ENCODE measurements at regions not wholly inside any gene's neighbourhood (a gene's known extent, or its start where the extent isn't known, plus 50 kb on each side); places are given as distances from the start of the nearest gene placed in this dataset.

DNA sequence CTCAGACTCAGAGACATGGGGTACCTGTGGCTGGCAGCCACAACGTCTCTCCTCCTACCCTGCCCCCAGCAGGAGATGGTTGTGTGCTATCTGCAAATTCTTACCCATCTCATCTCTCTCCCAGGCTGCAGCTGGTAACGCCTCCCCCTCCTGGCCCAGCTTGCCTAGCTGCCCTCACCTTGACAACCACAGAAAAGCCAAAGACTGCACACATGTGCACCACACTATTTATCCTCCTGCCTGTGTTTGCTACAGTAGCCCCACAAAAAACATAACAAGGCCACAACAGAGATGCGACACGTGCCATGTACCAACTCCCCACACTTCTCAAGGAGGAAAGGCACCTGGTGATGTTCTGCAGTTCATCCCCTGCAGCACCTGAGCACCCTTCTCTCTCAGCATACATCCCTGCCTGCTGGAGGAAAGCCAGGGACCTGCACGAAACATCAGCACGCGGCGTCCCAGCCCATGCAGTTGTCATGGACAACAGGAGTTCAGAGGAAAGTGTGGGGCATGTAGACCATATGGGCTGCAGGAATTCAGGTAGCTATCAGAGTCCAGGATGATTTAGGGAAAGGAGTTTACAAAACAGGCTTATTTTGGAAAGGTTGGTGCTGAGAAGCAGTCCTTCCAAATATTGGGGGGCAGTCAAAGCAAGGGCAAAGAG lies 168.7 kb downstream of the C5orf15 start:
- H3K27ac ChIP-seq, result no peak overlapping the region
- no peak for TF ChIP-seq ZFX (IDR thresholded peaks at IDR 0.05)
- TF ChIP-seq, protein P1, sequence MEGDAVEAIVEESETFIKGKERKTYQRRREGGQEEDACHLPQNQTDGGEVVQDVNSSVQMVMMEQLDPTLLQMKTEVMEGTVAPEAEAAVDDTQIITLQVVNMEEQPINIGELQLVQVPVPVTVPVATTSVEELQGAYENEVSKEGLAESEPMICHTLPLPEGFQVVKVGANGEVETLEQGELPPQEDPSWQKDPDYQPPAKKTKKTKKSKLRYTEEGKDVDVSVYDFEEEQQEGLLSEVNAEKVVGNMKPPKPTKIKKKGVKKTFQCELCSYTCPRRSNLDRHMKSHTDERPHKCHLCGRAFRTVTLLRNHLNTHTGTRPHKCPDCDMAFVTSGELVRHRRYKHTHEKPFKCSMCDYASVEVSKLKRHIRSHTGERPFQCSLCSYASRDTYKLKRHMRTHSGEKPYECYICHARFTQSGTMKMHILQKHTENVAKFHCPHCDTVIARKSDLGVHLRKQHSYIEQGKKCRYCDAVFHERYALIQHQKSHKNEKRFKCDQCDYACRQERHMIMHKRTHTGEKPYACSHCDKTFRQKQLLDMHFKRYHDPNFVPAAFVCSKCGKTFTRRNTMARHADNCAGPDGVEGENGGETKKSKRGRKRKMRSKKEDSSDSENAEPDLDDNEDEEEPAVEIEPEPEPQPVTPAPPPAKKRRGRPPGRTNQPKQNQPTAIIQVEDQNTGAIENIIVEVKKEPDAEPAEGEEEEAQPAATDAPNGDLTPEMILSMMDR (conservative IDR thresholded peaks at IDR 0.05), result no peak

DNA sequence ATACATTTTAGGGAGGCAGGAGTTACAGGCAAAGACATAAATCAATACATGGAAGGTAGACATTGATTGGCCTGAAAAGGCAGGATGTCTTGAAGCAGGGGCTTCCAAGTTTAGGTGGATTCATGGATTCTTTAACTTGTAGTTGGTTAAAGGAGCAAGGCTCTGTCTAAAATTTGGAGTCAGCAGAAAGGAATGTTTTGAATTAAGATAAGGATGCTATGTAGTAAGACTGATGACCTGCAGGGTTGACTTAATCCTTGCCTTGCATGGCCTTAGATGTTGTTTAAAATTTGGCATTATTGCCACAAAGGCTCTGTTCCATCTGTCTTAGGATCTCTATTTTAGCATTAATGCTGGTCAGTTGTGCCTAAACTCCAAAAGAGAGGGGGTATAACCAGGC lies 171.3 kb downstream of the C5orf15 start:
- H3K27ac ChIP-seq, result no peak overlapping the region
- no peak for TF ChIP-seq ZFX (IDR thresholded peaks at IDR 0.05)
- TF ChIP-seq, protein P1 (conservative IDR thresholded peaks at IDR 0.05), result no peak

DNA sequence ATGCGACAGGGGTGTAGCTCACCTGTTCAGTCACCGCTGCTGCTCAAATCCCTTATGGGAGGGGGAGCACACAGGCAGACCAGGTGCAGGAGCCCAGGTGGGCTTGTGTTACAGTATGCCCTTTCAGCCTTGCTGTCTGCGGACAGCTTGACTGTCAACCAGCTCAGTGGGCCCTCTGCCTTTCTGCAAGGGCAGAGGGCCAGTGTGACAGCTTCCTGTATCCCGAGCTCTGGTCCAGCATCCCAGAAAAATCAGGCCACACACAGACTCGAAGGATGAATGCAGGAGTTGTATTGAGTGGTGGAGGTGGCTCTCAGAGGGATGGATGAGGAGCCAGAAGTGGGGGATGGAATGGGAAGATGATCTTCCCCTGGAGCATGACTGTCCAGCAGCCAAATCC lies 172.2 kb downstream of the C5orf15 start:
- H3K27ac ChIP-seq, result no peak overlapping the region
- no peak for TF ChIP-seq ZFX (IDR thresholded peaks at IDR 0.05)

GRCh38 chr5:133794771-133795415 lies 173.5 kb downstream of the C5orf15 start:
- TF ChIP-seq ZFX (IDR thresholded peaks at IDR 0.05), result no peak
- TF ChIP-seq, protein P1 (conservative IDR thresholded peaks at IDR 0.05), result no peak
- H3K27ac ChIP-seq, result no peak overlapping the region

GRCh38 chr5:133793756-133794465 lies 174.5 kb downstream of the C5orf15 start:
- H3K27ac ChIP-seq, result no peak overlapping the region
- TF ChIP-seq ZFX (IDR thresholded peaks at IDR 0.05), result no peak
- TF ChIP-seq, protein P1 (conservative IDR thresholded peaks at IDR 0.05), result no peak

DNA sequence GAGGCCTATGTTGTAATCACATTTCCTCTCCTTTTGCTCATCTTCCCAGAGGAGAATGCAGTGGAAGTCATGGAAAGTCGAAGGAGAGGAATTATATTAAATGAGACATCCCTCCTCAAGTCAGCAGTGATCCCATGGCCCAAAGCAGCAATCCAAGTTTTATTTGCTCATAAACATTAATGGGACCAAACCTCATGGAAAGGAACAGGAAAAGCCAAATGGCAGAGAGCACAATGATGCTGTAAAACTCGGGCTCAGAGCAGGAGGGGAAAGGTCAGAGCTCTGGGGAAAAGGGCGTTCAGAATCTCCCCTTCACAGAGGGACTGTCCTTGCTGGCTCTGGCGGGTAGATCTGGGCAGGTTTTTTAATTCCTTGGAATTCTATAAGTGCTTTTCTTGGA lies 175.8 kb downstream of the C5orf15 start:
- TF ChIP-seq, protein P1 (conservative IDR thresholded peaks at IDR 0.05), result no peak
- no peak for TF ChIP-seq ZFX (IDR thresholded peaks at IDR 0.05)
- no peak overlapping the region for H3K27ac ChIP-seq

DNA sequence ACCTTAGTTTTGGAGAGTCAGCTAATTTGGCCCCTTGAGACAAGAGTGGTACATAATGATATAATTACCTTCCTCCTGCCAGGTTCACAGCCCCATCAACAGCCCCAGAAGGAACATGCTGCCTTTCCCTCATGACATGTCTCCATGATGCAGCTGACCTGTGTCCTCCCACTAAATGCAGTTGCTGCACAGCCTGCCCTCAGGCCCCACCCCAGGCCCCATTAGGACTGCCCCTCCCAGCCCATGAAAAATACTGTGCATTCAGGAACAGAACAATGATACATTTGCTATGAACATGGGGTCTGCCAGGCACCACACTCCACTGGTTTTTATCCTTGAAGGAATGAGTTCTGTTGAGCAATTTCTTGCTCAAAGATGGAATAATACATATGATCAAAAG lies 176.4 kb downstream of the C5orf15 start:
- no peak for TF ChIP-seq ZFX (IDR thresholded peaks at IDR 0.05)
- TF ChIP-seq, protein P1 (conservative IDR thresholded peaks at IDR 0.05), result no peak
- no peak overlapping the region for H3K27ac ChIP-seq
